A673 (cell line): ENCODE measurements at regions not wholly inside any gene's neighbourhood (a gene's known extent, or its start where the extent isn't known, plus 50 kb on each side); places are given as distances from the start of the nearest gene placed in this dataset.

ENCODE experiments used
- CTCF ChIP-seq: fragments of 300-800, 200-600 bp; sonication (generic); conservative IDR thresholded peaks from 2 replicates; pipeline ENCODE4 v1.5.1; 2017; ENCODE audit warnings: low read depth, mild to moderate bottlenecking, antibody characterized with exemption, low read length, moderate library complexity, mixed read lengths
- EZH2 ChIP-seq: fragments of 200-600 bp; sonication (generic); IDR thresholded peaks from 2 replicates; pipeline ENCODE4 v1.6.1; 2017; ENCODE audit warnings: borderline replicate concordance, low read depth, mild to moderate bottlenecking, mixed read lengths, antibody characterized with exemption, low read length; ENCODE audit not compliant: poor library complexity, severe bottlenecking

- TF ChIP-seq EZH2 (no peak), CTCF (no peak)
Observed at GRCh38 chr6:41420186-41420585, 84.8 kb downstream of the NCR2 start.
